SU-DHL-6 (cell line): ENCODE measurements at regions not wholly inside any gene's neighbourhood (a gene's known extent, or its start where the extent isn't known, plus 50 kb on each side); places are given as distances from the start of the nearest gene placed in this dataset.

Experiments used
- H2AFZ ChIP-seq: fragments of 200-600 bp; sonication (generic); 2 replicates; pipeline ENCODE4 v1.6.1; 2014; ENCODE audit warnings: low read depth, mild to moderate bottlenecking, moderate library complexity, mixed read lengths, antibody characterized with exemption, low read length; ENCODE audit not compliant: severe bottlenecking
- H3F3A ChIP-seq: fragments of 200-600 bp; shearing (Covaris generic); 2 replicates; pipeline ENCODE4 v1.6.0; 2016; ENCODE audit warnings: antibody characterized with exemption, mild to moderate bottlenecking; ENCODE audit not compliant: insufficient read depth
- H3K27ac ChIP-seq: fragments of 200-600 bp; sonication (generic); 2 replicates; pipeline ENCODE4 v1.5.1; 2016; ENCODE audit warnings: low read depth, mild to moderate bottlenecking, low read length, moderate library complexity, mixed read lengths
- H3K27me3 ChIP-seq: fragments of 200-600 bp; sonication (generic), shearing (Covaris generic); 2 replicates; pipeline ENCODE4 v1.6.0; 2014; ENCODE audit warnings: mild to moderate bottlenecking, low read length
- H3K36me3 ChIP-seq: fragments of 200-600 bp; sonication (generic); 2 replicates; pipeline ENCODE4 v1.6.1; 2014; ENCODE audit warnings: mild to moderate bottlenecking, low read length, mixed read lengths
- H3K4me2 ChIP-seq: fragments of 300-600, 200-600 bp; shearing (Covaris generic), sonication (generic); 2 replicates; pipeline ENCODE4 v1.6.0; 2014; ENCODE audit warnings: low read length, low read depth, mild to moderate bottlenecking; ENCODE audit not compliant: poor library complexity, severe bottlenecking
- H3K4me3 ChIP-seq: fragments of 200-600 bp; sonication (generic); 2 replicates; pipeline ENCODE4 v1.5.1; 2014; ENCODE audit warnings: antibody characterized with exemption, low read length, mild to moderate bottlenecking, mixed read lengths; ENCODE audit not compliant: insufficient read depth, poor library complexity, severe bottlenecking
- H3K79me2 ChIP-seq: fragments of 200-600 bp; sonication (generic); 2 replicates; pipeline ENCODE4 v1.6.1; 2014; ENCODE audit warnings: mild to moderate bottlenecking, low read length, moderate library complexity; ENCODE audit not compliant: insufficient read depth
- H3K9ac ChIP-seq: fragments of 200-600 bp; sonication (generic); 2 replicates; pipeline ENCODE4 v1.7.0; 2014; ENCODE audit warnings: mild to moderate bottlenecking, low read length
- H3K9me2 ChIP-seq: fragments of 200-600 bp; sonication (generic); replicated peaks from 2 replicates; pipeline ENCODE4 v1.6.1; 2014; ENCODE audit warnings: low read length; ENCODE audit not compliant: insufficient read depth
- H3K9me3 ChIP-seq: fragments of 200-600 bp; sonication (generic); 2 replicates; pipeline ENCODE4 v1.6.1; 2014; ENCODE audit warnings: low read length, mixed read lengths; ENCODE audit not compliant: insufficient read depth
- H4K20me1 ChIP-seq: fragments of 200-600 bp; sonication (generic); 2 replicates; pipeline ENCODE4 v1.6.1; 2014; ENCODE audit warnings: low read depth, mild to moderate bottlenecking, antibody characterized with exemption, low read length, moderate library complexity, mixed read lengths
- CTCF ChIP-seq: fragments of 200-600 bp; sonication (generic); IDR thresholded peaks from one replicate; pipeline ENCODE4 v1.5.1; 2017; ENCODE audit warnings: antibody characterized with exemption, mild to moderate bottlenecking, low read length, moderate library complexity; ENCODE audit not compliant: insufficient read depth, poor library complexity, severe bottlenecking
- EZH2phosphoT487 ChIP-seq: fragments of 200-600 bp; sonication (generic), shearing (Covaris generic); conservative IDR thresholded peaks from 2 replicates; pipeline ENCODE4 v1.6.1; 2018; ENCODE audit warnings: mild to moderate bottlenecking, antibody characterized with exemption, low read length, moderate library complexity, mixed read lengths

GRCh38 chr3:16800361-16800760 lies 84.4 kb upstream of the PLCL2 start:
- Histone ChIP-seq H3K9ac (no peak overlapping the region), H3F3A (no peaks in the 10 kb centered on the region), H3K27me3 (no peaks in the 10 kb centered on the region), H3K4me2 (no peak overlapping the region), H4K20me1 (no peaks in the 10 kb centered on the region), H3K27ac (no peak overlapping the region), H3K9me3 (no peaks in the 10 kb centered on the region), H2AFZ (no peak overlapping the region), H3K4me3 (no peak overlapping the region), H3K79me2 (no peaks in the 10 kb centered on the region), H3K36me3 (no peaks in the 10 kb centered on the region), H3K9me2 (no peaks in the 10 kb centered on the region)
- TF ChIP-seq CTCF (no peak), EZH2phosphoT487 (no peak)

GRCh38 chr3:16801223-16801622 lies 83.5 kb upstream of the PLCL2 start:
- H3K4me3 ChIP-seq = no peak overlapping the region
- H3K79me2 ChIP-seq = no peaks in the 10 kb centered on the region
- no peaks in the 10 kb centered on the region for H3K9me3 ChIP-seq
- H3K9me2 ChIP-seq = no peaks in the 10 kb centered on the region
- H4K20me1 ChIP-seq = no peaks in the 10 kb centered on the region
- no peaks in the 10 kb centered on the region for H3F3A ChIP-seq
- no peaks in the 10 kb centered on the region for H3K36me3 ChIP-seq
- H3K4me2 ChIP-seq = no peak overlapping the region
- no peak overlapping the region for H3K27ac ChIP-seq
- no peaks in the 10 kb centered on the region for H3K27me3 ChIP-seq
- TF ChIP-seq EZH2phosphoT487 = no peak
- no peak for TF ChIP-seq CTCF
- H2AFZ ChIP-seq = no peak overlapping the region
- H3K9ac ChIP-seq = no peak overlapping the region

GRCh38 chr3:16801698-16802097 lies 83.1 kb upstream of the PLCL2 start:
- no peak overlapping the region for H3K27ac ChIP-seq
- H3K4me2 ChIP-seq = no peak overlapping the region
- no peak overlapping the region for H3K4me3 ChIP-seq
- H3K79me2 ChIP-seq = no peaks in the 10 kb centered on the region
- no peak overlapping the region for H2AFZ ChIP-seq
- H3K9ac ChIP-seq = no peak overlapping the region
- H3K27me3 ChIP-seq = no peaks in the 10 kb centered on the region
- no peaks in the 10 kb centered on the region for H4K20me1 ChIP-seq
- TF ChIP-seq CTCF (no peak), EZH2phosphoT487 (no peak)
- H3K9me3 ChIP-seq = no peaks in the 10 kb centered on the region
- no peaks in the 10 kb centered on the region for H3K36me3 ChIP-seq
- no peaks in the 10 kb centered on the region for H3F3A ChIP-seq
- H3K9me2 ChIP-seq = no peaks in the 10 kb centered on the region

- H3K27ac ChIP-seq = no peak overlapping the region
- no peaks in the 10 kb centered on the region for H3K9me3 ChIP-seq
- H3K4me2 ChIP-seq = no peak overlapping the region
- no peaks in the 10 kb centered on the region for H4K20me1 ChIP-seq
- no peaks in the 10 kb centered on the region for H3K27me3 ChIP-seq
- no peaks in the 10 kb centered on the region for H3F3A ChIP-seq
- no peak overlapping the region for H2AFZ ChIP-seq
- H3K4me3 ChIP-seq = no peak overlapping the region
- no peak overlapping the region for H3K9ac ChIP-seq
- H3K36me3 ChIP-seq = no peaks in the 10 kb centered on the region
- no peak for TF ChIP-seq CTCF
- no peak for TF ChIP-seq EZH2phosphoT487
- H3K9me2 ChIP-seq = no peaks in the 10 kb centered on the region
- H3K79me2 ChIP-seq = no peaks in the 10 kb centered on the region
Observed at GRCh38 chr3:16802389-16802788, 82.4 kb upstream of the PLCL2 start.
